Duodenal mucosa (tissue), 2 donors: ENCODE measurements at regions not wholly inside any gene's neighbourhood (a gene's known extent, or its start where the extent isn't known, plus 50 kb on each side); places are given as distances from the start of the nearest gene placed in this dataset.
"Not testable (repeated sequence)": the region's sequence is repeated elsewhere in the genome, so short reads cannot be mapped to it uniquely, and the experiment has no call there.

Experiments used
- H3K27ac ChIP-seq: one replicate; pipeline ENCODE4 v1.7.0; 2013; ENCODE audit warnings: low read depth, low read length
- H3K27me3 ChIP-seq, 2 donors: one replicate each; pipeline ENCODE4 v1.7.0; 2013; ENCODE audit warnings: low read length in 2 of 2, control low read depth in 1 of 2; ENCODE audit not compliant: insufficient read depth in 2 of 2, control insufficient read depth in 1 of 2
- H3K36me3 ChIP-seq, 2 donors: one replicate each; pipeline ENCODE4 v1.7.0; 2013; ENCODE audit warnings: low read length in 2 of 2, control low read depth in 1 of 2; ENCODE audit not compliant: insufficient read depth in 2 of 2, control insufficient read depth in 1 of 2
- H3K4me1 ChIP-seq, 2 donors: one replicate each; pipeline ENCODE4 v1.7.0; 2013; ENCODE audit warnings: low read length in 2 of 2, control low read depth in 1 of 2; ENCODE audit not compliant: insufficient read depth in 2 of 2, control insufficient read depth in 1 of 2
- H3K4me3 ChIP-seq, 2 donors: one replicate each; pipeline ENCODE4 v1.7.0; 2013; ENCODE audit warnings: low read length in 2 of 2, low read depth in 1 of 2
- H3K9ac ChIP-seq, 2 donors: one replicate each; pipeline ENCODE4 v1.7.0; 2013; ENCODE audit warnings: low read length in 2 of 2, low read depth in 1 of 2
- H3K9me3 ChIP-seq, 2 donors: one replicate each; pipeline ENCODE4 v1.7.0; 2013; ENCODE audit warnings: low read length in 2 of 2, control low read depth in 1 of 2; ENCODE audit not compliant: control insufficient read depth in 1 of 2

DNA sequence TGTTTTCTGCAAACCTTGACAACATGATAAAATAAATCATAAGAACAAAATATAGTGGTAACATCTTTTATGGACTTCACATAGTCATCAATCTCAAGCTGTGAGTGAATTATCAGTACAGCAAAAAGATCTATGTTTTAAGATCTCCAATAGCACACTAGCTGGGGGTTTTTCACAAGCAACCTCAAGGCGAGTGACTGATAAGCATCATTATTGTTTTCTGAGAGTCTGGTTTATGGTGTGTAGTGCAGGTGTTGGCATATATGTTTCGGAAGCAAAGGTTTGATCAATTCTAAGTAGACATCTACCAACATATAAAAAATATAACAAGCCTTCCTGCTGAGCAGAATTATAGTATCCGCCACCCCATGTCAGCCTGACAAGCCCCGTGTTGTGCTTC, 403.8 kb upstream of the MGMT start:
- no peak overlapping the region for H3K27ac ChIP-seq
- no peaks in the 10 kb centered on the region for H3K9me3 ChIP-seq
- no peaks in the 10 kb centered on the region for H3K27me3 ChIP-seq
- H3K4me3 ChIP-seq = no peak overlapping the region
- no peaks in the 10 kb centered on the region for H3K36me3 ChIP-seq
- no peaks in the 10 kb centered on the region for H3K4me1 ChIP-seq
- no peak overlapping the region for H3K9ac ChIP-seq

DNA sequence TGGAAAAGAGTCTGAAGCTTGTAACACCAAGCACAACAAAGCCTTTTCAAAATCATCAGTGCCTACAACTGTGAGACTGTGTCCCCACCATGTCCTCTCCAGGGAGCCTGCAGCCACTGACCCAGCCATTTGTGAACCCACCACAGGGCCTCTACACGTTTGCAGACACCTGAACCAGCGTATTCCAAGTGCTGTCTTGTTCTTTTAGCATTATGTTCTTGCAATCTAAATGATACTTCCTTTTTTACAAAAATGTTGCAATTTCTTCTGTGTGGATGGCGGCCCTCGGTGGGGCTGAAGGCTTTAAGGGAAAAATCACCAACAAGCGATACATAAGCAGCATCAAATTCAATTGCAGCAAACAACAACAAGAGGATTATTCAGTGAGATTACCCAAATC, 403.2 kb upstream of the MGMT start:
- no peaks in the 10 kb centered on the region for H3K9me3 ChIP-seq

DNA sequence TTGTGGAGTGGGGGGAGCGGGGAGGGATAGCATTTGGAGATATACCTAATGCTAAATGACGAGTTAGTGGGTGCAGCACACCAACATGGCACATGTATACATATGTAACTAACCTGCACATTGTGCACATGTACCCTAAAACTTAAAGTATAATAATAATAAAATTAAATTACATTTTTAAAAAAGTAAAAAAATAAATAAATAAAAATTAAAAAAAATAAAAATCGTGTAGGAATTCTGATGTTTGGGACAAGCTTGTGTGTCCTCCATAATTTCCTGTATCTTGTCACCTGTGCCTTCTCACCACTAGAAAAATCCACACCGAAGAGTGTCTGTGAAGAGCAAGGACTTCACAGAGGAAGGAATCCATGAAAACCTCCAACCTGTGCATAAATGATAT, 400.5 kb upstream of the MGMT start:
- H3K27ac ChIP-seq, H3K4me3 ChIP-seq, H3K4me1 ChIP-seq, H3K36me3 ChIP-seq, H3K9me3 ChIP-seq, H3K27me3 ChIP-seq, H3K9ac ChIP-seq: not testable (repeated sequence)

More for the DNA sequence above, 403.2 kb upstream of the MGMT start:
- H3K27me3 ChIP-seq = no peaks in the 10 kb centered on the region
- H3K9ac ChIP-seq = no peak overlapping the region
- no peak overlapping the region for H3K27ac ChIP-seq
- H3K36me3 ChIP-seq = no peaks in the 10 kb centered on the region
- no peaks in the 10 kb centered on the region for H3K4me1 ChIP-seq
- no peak overlapping the region for H3K4me3 ChIP-seq

DNA sequence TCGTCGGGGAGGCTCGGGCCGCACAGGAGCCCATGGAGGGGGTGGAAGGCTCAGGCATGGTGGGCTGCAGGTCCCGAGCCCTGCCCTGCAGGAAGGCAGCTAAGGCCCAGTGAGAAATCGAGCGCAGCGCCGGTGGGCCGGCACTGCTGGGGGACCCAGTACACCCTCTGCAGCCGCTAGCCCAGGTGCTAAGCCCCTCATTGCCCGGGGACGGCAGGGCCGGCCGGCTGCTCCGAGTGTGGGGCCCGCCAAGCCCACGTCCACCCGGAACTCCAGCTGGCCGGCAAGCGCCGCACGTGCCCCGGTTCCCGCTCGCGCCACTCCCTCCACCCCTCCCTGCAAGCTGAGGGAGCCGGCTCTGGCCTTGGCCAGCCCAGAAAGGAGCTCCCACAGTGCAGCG, 395.6 kb upstream of the MGMT start:
- H3K4me3 ChIP-seq, H3K27me3 ChIP-seq, H3K27ac ChIP-seq, H3K36me3 ChIP-seq, H3K9me3 ChIP-seq, H3K9ac ChIP-seq, H3K4me1 ChIP-seq: not testable (repeated sequence)

DNA sequence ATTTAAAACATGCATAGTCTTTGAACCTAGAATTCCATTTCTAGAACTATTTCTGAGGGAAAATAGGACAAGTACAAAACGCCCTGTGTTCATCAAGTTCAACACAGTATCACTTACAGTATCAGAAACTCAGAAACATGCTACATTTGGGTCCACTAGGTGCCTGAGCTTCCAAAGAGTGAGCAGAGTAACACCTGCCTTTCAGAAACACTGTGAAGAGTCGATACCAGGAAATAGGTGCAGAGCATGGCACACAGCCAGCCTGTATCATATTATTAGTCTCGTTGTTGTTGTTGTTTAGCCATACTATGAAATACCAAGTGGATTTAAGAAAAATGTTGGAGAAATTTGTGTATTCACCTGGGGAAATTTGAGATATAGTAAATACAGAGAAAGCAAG, 392.1 kb upstream of the MGMT start:
- H3K9me3 ChIP-seq = no peaks in the 10 kb centered on the region
- no peak overlapping the region for H3K27ac ChIP-seq
- H3K4me3 ChIP-seq = no peak overlapping the region
- H3K27me3 ChIP-seq = no peaks in the 10 kb centered on the region
- no peaks in the 10 kb centered on the region for H3K4me1 ChIP-seq
- no peaks in the 10 kb centered on the region for H3K36me3 ChIP-seq
- H3K9ac ChIP-seq = no peak overlapping the region

DNA sequence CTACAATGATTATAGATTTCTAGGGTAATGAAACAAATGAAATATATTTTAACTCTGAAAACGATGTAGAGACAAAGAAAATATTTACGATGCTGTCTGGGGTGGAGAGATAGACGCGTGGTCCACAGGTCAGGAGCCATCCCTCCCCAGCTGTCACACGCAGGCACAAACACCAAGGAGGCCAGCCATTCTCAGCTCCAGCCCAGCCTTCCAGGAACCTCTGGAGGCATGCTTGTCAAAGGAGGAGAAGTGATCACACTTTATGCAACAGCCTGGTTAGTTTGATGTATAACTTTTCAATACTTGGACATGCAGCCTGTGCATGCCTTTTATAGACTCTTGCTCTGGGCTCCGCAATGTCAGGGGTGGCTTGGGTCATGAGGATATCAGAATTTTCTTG, 391.5 kb upstream of the MGMT start:
- H3K4me3 ChIP-seq = no peak overlapping the region
- H3K27ac ChIP-seq = no peak overlapping the region
- H3K27me3 ChIP-seq = no peaks in the 10 kb centered on the region
- H3K36me3 ChIP-seq = no peaks in the 10 kb centered on the region
- no peaks in the 10 kb centered on the region for H3K4me1 ChIP-seq
- H3K9me3 ChIP-seq = no peaks in the 10 kb centered on the region
- H3K9ac ChIP-seq = no peak overlapping the region

DNA sequence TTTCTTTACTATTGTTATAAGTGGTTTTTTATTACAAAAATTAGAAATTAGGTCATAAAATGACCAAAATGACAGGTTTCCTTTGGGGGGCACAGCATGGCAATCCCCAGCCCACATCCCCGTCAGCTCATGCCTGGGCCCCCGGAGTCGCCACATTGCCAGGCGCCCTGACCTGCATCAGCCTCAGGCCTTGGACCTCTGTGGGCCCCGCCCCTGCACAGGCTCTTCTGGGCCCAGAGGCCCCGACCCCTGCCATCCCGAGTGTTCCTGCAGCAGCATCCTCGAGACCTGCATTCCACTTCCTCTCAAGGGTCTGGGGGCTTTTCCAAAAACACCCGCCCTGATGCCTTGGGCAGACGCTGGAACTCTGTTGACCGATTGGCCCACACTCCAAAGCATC, 391.1 kb upstream of the MGMT start:
- H3K27ac ChIP-seq = no peak overlapping the region
- no peak overlapping the region for H3K9ac ChIP-seq
- H3K27me3 ChIP-seq = no peaks in the 10 kb centered on the region
- no peaks in the 10 kb centered on the region for H3K36me3 ChIP-seq
- no peak overlapping the region for H3K4me3 ChIP-seq
- H3K4me1 ChIP-seq = no peaks in the 10 kb centered on the region
- H3K9me3 ChIP-seq = no peaks in the 10 kb centered on the region

DNA sequence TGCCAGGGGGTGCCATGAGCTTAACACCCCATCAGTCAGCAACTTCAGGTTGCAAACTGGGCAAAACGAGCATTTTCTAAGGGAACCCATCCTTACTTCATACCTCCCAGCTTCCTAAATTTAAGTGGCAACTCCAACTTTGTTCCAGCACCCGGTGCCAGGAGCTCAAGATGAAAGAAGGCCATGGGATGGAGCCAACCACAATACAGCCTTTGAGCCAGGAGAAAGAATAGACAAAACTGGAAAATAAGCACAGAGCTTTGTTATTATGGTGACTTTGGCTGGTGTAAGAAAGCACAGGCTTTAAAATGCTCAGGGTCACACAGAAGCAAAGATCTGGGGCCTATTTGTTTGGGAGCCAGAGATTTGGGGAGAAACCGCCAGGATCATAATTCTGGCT, 388.7 kb upstream of the MGMT start:
- no peak overlapping the region for H3K9ac ChIP-seq

DNA sequence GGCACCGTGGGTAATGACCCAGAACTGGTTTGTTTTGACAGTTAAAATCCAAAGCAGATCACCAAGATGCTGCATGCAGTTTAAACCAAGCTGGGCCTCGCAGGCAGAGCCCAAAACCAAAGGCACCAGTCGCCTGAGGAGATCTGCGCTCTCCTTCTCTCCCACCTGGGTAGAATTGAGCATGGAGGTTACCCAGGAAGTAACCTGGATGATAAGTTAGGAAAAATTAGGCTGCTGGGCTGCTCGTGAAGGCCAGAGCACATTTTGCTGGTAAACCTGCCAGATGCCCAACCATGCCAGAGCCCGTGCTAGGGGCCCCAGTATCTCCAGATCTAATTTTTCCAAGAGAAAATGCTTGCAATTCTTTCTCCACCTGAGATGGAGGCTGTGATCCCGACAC, 388.3 kb upstream of the MGMT start:
- Histone ChIP-seq H3K4me3 (no peak overlapping the region), H3K27me3 (no peaks in the 10 kb centered on the region), H3K36me3 (no peaks in the 10 kb centered on the region), H3K4me1 (no peaks in the 10 kb centered on the region), H3K9ac (no peak overlapping the region), H3K9me3 (no peaks in the 10 kb centered on the region), H3K27ac (no peak overlapping the region)

More for the DNA sequence above, 388.7 kb upstream of the MGMT start:
- H3K27ac ChIP-seq = no peak overlapping the region
- no peaks in the 10 kb centered on the region for H3K9me3 ChIP-seq
- no peaks in the 10 kb centered on the region for H3K36me3 ChIP-seq
- H3K4me1 ChIP-seq = no peaks in the 10 kb centered on the region
- H3K27me3 ChIP-seq = no peaks in the 10 kb centered on the region
- no peak overlapping the region for H3K4me3 ChIP-seq

DNA sequence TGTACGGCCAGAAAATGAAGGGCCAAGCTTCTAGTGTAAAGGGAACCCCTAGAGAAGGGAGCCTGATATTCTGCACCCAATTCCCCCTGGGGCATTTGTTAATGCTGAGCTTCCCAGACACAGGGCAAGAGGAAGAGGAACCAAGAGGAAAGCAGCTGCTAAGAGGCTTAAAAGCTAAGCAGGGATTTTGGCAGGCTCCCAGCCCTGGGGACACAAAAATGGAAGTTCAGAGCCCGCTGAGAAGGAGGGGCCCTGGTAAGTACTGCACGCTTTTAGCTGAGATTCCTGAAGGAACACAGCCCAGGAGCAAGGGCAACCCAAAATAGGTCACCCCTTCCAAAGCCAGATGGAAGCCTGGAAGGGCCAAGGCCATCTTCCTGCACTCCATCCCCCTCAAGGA, 387.3 kb upstream of the MGMT start:
- no peaks in the 10 kb centered on the region for H3K27me3 ChIP-seq
- no peak overlapping the region for H3K27ac ChIP-seq
- H3K4me3 ChIP-seq = no peak overlapping the region

DNA sequence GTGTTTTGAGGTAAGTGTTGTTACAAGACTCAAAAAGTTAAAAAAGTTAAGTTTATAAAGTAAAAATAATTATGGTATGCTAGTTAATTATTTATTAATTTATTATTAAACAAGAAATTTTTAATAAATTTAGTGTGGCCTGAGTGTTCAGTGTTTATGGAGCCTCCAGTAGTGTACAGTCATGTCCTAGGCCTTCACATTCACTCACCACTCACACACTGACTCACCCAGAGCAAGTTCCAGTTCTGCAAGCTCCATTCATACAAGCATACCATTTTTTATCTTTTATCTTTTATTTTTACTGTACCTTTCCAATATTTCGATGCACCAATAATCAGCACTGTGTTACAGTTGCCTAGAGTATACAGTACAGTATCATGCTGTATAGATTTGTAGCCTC, 381.2 kb upstream of the MGMT start:
- no peak overlapping the region for H3K27ac ChIP-seq
- H3K36me3 ChIP-seq = no peaks in the 10 kb centered on the region
- no peak overlapping the region for H3K9ac ChIP-seq
- no peaks in the 10 kb centered on the region for H3K27me3 ChIP-seq
- peaks cover 0 to 7% of the 10 kb centered on the region in 2 donors for H3K9me3 ChIP-seq
- H3K4me1 ChIP-seq = no peaks in the 10 kb centered on the region
- no peak overlapping the region for H3K4me3 ChIP-seq

More for the DNA sequence above, 387.3 kb upstream of the MGMT start:
- H3K9ac ChIP-seq = no peak overlapping the region
- H3K36me3 ChIP-seq = no peaks in the 10 kb centered on the region
- peaks cover 0 to 6% of the 10 kb centered on the region in 2 donors for H3K9me3 ChIP-seq
- H3K4me1 ChIP-seq = no peaks in the 10 kb centered on the region
